ENCODE measurements at regions not wholly inside any gene's neighbourhood (a gene's known extent, or its start where the extent isn't known, plus 50 kb on each side); places are given as distances from the start of the nearest gene placed in this dataset.

GRCh38 chr22:44574057-44574639 lies 76.1 kb upstream of the RTL6 start (continued):
- no peak for TF ChIP-seq ZNF175 (CRISPR knock-in tag; IDR thresholded peaks at IDR 0.05; ENCODE audit: low read depth)
- TF ChIP-seq, protein P1, sequence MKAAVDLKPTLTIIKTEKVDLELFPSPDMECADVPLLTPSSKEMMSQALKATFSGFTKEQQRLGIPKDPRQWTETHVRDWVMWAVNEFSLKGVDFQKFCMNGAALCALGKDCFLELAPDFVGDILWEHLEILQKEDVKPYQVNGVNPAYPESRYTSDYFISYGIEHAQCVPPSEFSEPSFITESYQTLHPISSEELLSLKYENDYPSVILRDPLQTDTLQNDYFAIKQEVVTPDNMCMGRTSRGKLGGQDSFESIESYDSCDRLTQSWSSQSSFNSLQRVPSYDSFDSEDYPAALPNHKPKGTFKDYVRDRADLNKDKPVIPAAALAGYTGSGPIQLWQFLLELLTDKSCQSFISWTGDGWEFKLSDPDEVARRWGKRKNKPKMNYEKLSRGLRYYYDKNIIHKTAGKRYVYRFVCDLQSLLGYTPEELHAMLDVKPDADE (conservative IDR thresholded peaks at IDR 0.05; ENCODE audit: control insufficient read depth, low read depth, low read length): no peak
- no peak for TF ChIP-seq ZNF184 (CRISPR knock-in tag; IDR thresholded peaks at IDR 0.05)
- TF ChIP-seq BRF2 (IDR thresholded peaks at IDR 0.05; ENCODE audit: borderline replicate concordance, insufficient read depth, insufficient read length): no peak
- TF ChIP-seq GTF2E2 (tag; IDR thresholded peaks at IDR 0.05): no peak
- no peak for TF ChIP-seq DACH1 (IDR thresholded peaks at IDR 0.05; ENCODE audit: partially characterized antibody)
- no peak for TF ChIP-seq ETV5 (CRISPR knock-in tag; IDR thresholded peaks at IDR 0.05; ENCODE audit: low read depth)
- no peak for TF ChIP-seq ZBTB2 (IDR thresholded peaks at IDR 0.05)
- TF ChIP-seq, protein P2, sequence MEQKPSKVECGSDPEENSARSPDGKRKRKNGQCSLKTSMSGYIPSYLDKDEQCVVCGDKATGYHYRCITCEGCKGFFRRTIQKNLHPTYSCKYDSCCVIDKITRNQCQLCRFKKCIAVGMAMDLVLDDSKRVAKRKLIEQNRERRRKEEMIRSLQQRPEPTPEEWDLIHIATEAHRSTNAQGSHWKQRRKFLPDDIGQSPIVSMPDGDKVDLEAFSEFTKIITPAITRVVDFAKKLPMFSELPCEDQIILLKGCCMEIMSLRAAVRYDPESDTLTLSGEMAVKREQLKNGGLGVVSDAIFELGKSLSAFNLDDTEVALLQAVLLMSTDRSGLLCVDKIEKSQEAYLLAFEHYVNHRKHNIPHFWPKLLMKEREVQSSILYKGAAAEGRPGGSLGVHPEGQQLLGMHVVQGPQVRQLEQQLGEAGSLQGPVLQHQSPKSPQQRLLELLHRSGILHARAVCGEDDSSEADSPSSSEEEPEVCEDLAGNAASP (IDR thresholded peaks at IDR 0.05): no peak
- no peak for TF ChIP-seq PBX2 (CRISPR knock-in tag; IDR thresholded peaks at IDR 0.05; ENCODE audit: low read depth)
- no peak for TF ChIP-seq PBX2 (tag; conservative IDR thresholded peaks at IDR 0.05; ENCODE audit: low read depth)
- TF ChIP-seq NFATC3 (IDR thresholded peaks at IDR 0.05): no peak
- TF ChIP-seq ZNF77 (CRISPR knock-in tag; IDR thresholded peaks at IDR 0.05): no peak
- TF ChIP-seq POLR3G (IDR thresholded peaks at IDR 0.05; ENCODE audit: extremely low read depth, insufficient read length, insufficient replicate concordance): no peak
- TF ChIP-seq NONO (IDR thresholded peaks at IDR 0.05; ENCODE audit: low read depth in 2 of 2, low read length in 1 of 2): no peak
- no peak for TF ChIP-seq ZC3H8 (IDR thresholded peaks at IDR 0.05)
- no peak for TF ChIP-seq PHTF2 (CRISPR knock-in tag; IDR thresholded peaks at IDR 0.05)
- TF ChIP-seq RBFOX2 (IDR thresholded peaks at IDR 0.05; ENCODE audit: low read depth, low read length): no peak

Measured in K562 (cell line).